Left hindlimb (tissue), 1 donor: ENCODE measurements at regions not wholly inside any gene's neighbourhood (a gene's known extent, or its start where the extent isn't known, plus 50 kb on each side); places are given as distances from the start of the nearest gene placed in this dataset.

Experiments
- DNase-seq: peaks from one replicate; pipeline ENCODE4 v3.0.0-alpha.2; 2018

GRCh38 chr17:412211-413015 lies 59.8 kb upstream of the RPH3AL start:
- no peak for DNase-seq

GRCh38 chr17:411421-412120 lies 59.0 kb upstream of the RPH3AL start:
- no peak for DNase-seq

- DNase-seq, result no peak
Observed at GRCh38 chr17:410543-411401, 58.2 kb upstream of the RPH3AL start.

GRCh38 chr17:409848-410542 lies 57.4 kb upstream of the RPH3AL start:
- DNase-seq, result peak; percentile 100

GRCh38 chr17:409308-409847 lies 56.8 kb upstream of the RPH3AL start:
- no peak for DNase-seq

GRCh38 chr17:404703-405102 lies 52.1 kb upstream of the RPH3AL start:
- no peak for DNase-seq
